NCI-H748 (cell line): ENCODE measurements at regions not wholly inside any gene's neighbourhood (a gene's known extent, or its start where the extent isn't known, plus 50 kb on each side); places are given as distances from the start of the nearest gene placed in this dataset.
A peak's percentile ranks its signal among the peaks of the same experiment; 100 is the strongest.
"Not testable (repeated sequence)": the region's sequence is repeated elsewhere in the genome, so short reads cannot be mapped to it uniquely, and the experiment has no call there.

ENCODE experiments used
- DNase-seq: peaks from one replicate; lab custom pipeline; 2025; ENCODE audit not compliant: unreplicated experiment; lab: John Stamatoyannopoulos, UW

GRCh38 chr12:128042283-128042682, 224.7 kb upstream of the TMEM132C start:
- DNase-seq = not testable (repeated sequence)

DNA sequence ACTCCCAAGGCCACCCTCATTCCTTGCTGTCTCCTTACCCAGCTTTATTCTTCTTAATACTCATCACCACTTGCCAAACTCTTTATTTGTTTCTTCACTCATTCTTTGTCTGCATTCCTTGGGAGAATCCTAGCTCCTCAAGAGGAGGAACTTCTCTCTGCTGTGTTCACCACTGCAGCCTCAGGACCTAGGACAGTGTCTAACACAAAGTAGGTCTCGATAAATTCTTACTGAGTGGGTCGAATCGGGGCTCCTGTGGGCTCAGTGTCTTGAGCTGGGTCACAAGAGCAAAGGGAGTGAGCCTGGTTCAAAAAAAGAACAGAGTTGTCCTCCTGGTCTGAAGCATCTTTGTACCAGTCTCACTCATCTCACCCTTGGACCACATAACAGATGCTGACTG, 224.1 kb upstream of the TMEM132C start:
- no peak for DNase-seq

- DNase-seq = no peak
Observed at GRCh38 chr12:128043317-128043716, 223.7 kb upstream of the TMEM132C start.

GRCh38 chr12:128047266-128048060, 219.5 kb upstream of the TMEM132C start:
- peak; percentile 48 for DNase-seq

- no peak for DNase-seq
Observed at GRCh38 chr12:128052331-128052730, 214.6 kb upstream of the TMEM132C start.

GRCh38 chr12:128052777-128053176, 214.2 kb upstream of the TMEM132C start:
- no peak for DNase-seq

DNA sequence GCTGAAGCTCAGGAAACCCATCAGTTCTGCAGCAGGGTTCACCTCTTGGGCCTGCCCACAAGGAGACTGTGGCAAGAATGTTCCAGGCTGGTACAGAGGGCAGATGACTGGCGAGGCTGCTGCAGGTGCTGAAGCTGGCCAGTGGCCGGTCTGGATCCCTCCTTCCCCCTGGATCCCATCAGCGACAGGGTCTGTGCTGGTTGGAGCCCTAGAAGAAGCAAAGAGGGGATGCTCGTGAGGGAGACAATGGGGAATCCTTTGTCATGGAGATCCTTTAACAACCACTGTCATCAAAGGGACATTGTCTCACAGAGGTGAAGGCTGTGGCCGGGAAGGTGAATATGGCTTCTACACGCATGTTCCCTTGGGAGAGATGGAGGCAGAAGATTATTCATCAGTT, 211.4 kb upstream of the TMEM132C start:
- no peak for DNase-seq

DNA sequence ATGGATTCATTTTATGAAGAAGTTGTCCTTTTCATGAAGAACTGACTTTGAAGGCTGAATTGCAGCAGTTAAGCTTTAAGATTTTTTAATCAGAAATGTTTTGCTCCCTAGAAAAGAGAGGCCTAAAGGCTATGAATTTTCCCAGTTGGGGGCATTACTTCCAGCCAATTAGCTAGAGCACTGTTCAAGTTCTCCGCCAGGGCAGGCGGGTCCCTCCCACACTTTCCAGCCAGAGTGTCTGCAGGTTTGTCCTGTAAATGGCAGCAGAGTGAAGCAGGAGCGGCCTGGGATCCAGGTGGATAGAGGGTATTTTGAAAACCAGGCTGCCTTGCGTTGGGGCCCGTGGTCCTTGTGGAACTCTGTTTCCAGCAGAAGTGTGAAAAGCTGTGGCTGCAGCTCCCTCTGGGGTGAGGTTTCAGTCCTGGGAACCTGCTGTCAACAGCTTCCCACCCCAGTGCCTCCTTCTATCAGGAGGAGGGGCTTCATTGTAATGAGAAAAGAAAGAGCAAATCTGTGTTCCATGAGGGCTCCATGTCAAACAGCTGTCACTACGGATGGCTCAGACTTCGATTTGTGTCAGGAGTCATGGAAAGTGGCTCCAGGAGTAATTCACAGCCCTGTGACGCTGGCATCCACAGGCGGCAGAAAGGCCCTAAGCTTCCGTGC, 210.7 kb upstream of the TMEM132C start:
- DNase-seq = peak; percentile 20

GRCh38 chr12:128057586-128057985, 209.4 kb upstream of the TMEM132C start:
- no peak for DNase-seq

DNA sequence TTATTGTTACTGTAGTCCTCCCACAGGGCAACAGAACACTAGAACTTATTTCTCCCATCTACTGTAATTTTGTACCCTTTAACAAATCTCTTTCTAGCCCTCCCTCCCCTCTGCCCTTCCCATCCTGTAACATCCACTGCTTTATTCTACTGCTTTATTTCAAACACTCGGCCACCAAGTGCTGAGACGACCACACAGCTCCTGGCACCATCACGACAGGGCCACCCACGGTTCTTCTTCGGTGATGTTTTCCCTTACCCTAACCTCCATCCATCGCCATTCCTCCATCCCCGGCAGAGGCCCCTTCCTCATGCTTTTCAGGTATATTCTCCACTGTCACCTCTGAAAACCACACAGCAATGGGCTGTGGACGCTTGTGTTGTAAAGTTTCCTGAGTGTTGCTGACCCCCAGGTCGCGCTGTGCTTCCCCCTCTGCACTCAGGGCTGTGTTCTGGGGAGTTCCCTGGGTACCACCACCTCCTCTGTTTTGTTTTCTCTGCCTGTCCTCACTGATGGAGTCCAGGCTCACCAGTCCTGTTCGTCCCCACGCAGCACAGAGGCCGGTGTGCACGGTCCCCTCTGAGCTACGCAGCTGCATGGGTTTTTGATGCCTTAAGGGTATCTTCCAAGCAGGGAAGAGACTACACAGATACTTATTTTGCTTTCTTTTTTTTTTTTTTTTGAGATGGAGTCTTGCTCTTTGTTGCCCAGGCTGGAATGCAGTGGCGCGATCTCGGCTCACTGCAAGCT, 207.2 kb upstream of the TMEM132C start:
- no peak for DNase-seq

- no peak for DNase-seq
Observed at GRCh38 chr12:128068211-128068610, 198.8 kb upstream of the TMEM132C start.

DNA sequence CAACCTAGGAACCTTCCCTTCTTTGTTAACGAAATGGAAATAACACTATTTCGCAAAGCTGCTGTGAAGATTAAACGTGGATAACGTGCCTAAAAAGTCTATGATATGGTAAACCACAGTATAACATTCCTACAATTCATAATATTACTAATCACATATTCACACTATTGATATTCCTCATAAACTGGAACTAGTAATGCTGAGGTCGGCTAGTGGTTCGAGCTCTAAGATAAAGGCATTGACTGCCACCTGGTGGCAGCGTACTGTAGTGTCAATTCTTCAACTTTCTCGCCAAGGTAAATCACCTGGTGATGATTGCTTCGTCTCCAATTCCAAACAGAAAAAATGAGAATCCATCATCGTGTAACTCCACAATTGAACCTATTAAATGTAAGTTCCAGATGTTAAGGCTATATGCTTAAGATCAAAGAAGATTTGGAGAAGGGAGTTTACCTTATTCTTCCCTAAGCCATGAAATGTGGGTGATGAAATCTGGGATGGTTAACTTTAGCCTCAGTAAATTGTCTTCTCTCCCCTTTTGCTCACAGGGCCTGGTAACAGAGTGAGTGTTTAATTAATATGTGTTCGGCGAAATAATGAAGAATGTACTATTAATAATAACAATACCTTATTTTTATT, 197.5 kb upstream of the TMEM132C start:
- DNase-seq = peak; percentile 84

- no peak for DNase-seq
Observed at GRCh38 chr12:128073937-128074336, 193.0 kb upstream of the TMEM132C start.

DNA sequence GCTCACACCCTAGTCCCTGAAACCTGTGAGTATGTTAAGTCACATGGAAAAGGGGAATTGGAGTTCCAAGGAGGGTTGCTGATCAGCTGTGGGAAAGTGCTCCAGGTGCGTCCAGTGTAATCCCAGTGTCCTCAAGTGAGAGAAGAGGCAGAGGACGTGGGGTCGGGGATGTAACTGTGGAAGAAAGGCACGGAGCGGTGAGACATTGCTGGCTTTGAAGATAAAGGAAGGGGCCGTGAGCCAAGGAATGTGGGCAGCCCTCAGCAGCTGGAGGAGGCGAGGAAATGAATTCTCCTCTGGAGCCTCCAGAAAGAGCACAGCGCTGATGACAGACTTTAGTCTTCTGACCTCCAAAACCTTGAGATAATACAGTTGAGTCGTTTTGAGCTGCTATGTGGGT, 191.6 kb upstream of the TMEM132C start:
- no peak for DNase-seq

GRCh38 chr12:128076188-128076587, 190.8 kb upstream of the TMEM132C start:
- no peak for DNase-seq

GRCh38 chr12:128077211-128077916, 189.6 kb upstream of the TMEM132C start:
- no peak for DNase-seq

DNA sequence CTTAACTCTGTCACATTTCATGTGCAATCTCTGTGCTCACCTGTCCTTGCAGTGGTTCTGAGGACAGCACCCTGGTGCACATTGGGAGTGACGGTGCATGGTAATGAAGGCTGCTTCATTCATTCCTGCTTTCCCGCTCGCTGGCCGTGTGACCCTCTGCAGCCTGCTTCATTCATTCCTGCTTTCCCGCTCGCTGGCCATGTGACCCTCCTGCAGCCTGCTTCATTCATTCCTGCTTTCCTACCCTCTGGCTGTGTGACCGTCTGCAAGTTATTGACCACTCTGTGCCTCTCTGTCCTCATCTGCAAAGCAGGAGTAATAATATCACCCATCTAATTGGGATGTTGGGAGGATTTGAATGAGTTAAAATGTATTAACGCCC, 189.1 kb upstream of the TMEM132C start:
- no peak for DNase-seq

DNA sequence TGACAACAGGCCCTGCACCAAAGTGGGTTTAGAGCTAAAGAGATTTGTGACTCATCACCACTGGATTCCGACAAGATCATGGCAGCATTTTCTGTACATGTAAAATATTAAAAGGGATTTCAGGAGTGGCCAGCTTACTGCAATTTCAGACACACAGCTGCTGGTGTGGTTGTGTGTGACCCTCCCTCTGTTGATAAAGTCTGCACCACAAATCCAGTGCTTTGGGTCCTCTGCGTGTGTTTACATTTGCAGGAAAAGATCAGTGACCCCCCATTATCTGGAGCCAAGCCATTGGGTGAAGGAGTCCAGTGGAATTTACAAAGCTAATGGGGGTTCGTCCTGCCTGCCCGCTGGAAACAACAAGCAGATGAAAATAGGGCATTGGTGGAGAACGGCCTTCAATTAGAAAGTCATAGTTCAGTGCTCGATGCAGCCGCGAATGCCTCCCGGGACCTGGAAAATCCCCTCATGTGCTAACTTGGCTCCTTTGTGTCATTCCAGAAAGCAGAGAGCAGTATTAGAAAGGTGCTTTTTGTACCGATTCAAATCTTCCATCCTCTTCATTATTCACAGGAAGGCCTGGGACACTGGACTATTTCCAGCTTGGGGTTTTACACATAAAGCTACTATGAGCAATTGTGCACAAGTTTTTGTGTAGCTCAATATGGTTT, 188.5 kb upstream of the TMEM132C start:
- no peak for DNase-seq

- DNase-seq = no peak
Observed at GRCh38 chr12:128079446-128079845, 187.5 kb upstream of the TMEM132C start.

GRCh38 chr12:128083132-128083729, 183.7 kb upstream of the TMEM132C start:
- DNase-seq = no peak
